Mesothelial cell of epicardium (in vitro differentiated cells): ENCODE measurements at regions not wholly inside any gene's neighbourhood (a gene's known extent, or its start where the extent isn't known, plus 50 kb on each side); places are given as distances from the start of the nearest gene placed in this dataset.

Source experiments
- DNase-seq, 2 experiments: peaks; one replicate each; pipeline ENCODE4 v3.0.0; 2021; ENCODE audit warnings: low spot score in 2 of 2; ENCODE audit not compliant: unreplicated experiment in 2 of 2
- H3K27ac Mint-ChIP-seq: 2 replicates; pipeline ENCODE4 v1.8.0; 2021; ENCODE audit warnings: mixed read lengths
- H3K27me3 Mint-ChIP-seq: 2 replicates; pipeline ENCODE4 v1.8.0; 2021; ENCODE audit warnings: low read depth, mixed read lengths
- H3K36me3 Mint-ChIP-seq: 2 replicates; pipeline ENCODE4 v1.8.0; 2021; ENCODE audit warnings: mixed read lengths
- H3K4me1 Mint-ChIP-seq: 2 replicates; pipeline ENCODE4 v1.8.0; 2021; ENCODE audit warnings: mixed read lengths
- H3K4me3 Mint-ChIP-seq: 2 replicates; pipeline ENCODE4 v1.8.0; 2021; ENCODE audit warnings: mild to moderate bottlenecking, moderate library complexity, mixed read lengths
- H3K9me3 Mint-ChIP-seq: 2 replicates; pipeline ENCODE4 v1.8.0; 2021; ENCODE audit warnings: mixed read lengths
- TF ChIP-seq, protein P1 (sequence below): fragments of 200-600 bp; sonication (generic); IDR thresholded peaks from one replicate; pipeline ENCODE4 v1.5.0; 2021; ENCODE audit warnings: antibody characterized with exemption; ENCODE audit not compliant: unreplicated experiment

DNA sequence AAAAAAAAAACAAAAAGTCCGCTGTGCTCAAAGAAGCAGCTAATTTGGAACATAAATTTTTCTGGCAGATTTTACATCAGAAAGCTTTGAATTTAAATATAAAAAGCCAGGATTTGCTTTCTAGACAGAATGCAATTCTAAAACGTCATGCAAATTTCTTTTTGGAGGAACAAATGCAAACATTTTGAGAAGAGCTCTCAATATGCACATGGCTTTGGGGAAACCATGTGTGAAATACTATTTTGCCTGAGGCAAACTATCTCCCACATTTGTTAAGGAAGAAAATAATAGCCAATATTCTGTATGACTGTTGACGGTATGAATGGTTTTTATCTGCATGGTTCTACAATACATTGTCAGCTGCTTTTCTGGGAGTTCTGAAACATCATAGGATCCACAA, 320.0 kb upstream of the PSMD7 start:
- DNase-seq: no peak
- Mint-ChIP-seq H3K27ac (no peak overlapping the region), H3K4me3 (no peak overlapping the region), H3K4me1 (peaks cover 6% of the 10 kb centered on the region), H3K36me3 (no peaks in the 10 kb centered on the region), H3K27me3 (peaks cover 10% of the 10 kb centered on the region), H3K9me3 (peaks cover 21% of the 10 kb centered on the region)
- TF ChIP-seq, protein P1, sequence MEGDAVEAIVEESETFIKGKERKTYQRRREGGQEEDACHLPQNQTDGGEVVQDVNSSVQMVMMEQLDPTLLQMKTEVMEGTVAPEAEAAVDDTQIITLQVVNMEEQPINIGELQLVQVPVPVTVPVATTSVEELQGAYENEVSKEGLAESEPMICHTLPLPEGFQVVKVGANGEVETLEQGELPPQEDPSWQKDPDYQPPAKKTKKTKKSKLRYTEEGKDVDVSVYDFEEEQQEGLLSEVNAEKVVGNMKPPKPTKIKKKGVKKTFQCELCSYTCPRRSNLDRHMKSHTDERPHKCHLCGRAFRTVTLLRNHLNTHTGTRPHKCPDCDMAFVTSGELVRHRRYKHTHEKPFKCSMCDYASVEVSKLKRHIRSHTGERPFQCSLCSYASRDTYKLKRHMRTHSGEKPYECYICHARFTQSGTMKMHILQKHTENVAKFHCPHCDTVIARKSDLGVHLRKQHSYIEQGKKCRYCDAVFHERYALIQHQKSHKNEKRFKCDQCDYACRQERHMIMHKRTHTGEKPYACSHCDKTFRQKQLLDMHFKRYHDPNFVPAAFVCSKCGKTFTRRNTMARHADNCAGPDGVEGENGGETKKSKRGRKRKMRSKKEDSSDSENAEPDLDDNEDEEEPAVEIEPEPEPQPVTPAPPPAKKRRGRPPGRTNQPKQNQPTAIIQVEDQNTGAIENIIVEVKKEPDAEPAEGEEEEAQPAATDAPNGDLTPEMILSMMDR: no peak

DNA sequence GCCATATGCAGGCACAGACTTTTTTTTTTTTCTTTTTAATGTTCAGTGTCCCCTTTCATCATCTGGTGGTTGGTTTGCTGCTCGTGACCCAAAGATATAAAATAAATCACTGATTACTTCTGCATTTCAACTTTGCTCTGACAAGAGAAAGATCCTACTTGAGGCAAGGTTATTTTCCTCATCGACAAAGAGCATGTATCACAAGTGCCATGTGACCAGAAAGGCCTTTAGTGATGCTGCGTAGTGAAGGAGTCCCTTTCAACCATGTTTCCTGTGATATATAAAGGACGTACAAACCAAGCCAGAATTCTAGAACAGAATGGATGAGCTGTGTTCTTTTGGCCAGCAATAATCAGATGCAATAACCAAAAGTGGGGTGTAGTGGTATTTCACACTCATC, 323.4 kb upstream of the PSMD7 start:
- peaks cover 14% of the 10 kb centered on the region for H3K4me1 Mint-ChIP-seq

DNA sequence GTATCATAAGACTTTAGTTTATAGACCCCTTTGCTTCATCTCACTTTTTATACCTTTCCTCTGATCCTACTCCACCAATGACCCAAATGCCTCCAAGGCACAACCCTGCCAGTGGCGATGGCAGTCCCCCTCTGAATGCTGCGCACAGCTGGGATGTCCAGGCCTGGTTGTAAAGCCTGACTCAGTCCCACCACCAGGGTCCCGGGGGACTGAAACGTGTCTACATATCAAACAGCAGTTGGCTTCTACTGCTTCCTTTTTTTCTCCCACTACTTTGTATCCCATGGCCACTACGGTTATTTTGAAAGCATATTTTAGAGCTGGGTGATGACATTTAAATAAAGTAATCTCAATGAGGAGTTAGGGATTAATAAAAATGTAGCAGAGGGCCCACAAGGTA, 329.8 kb upstream of the PSMD7 start:
- Mint-ChIP-seq H3K4me3 (no peak overlapping the region), H3K27me3 (peaks cover 5% of the 10 kb centered on the region), H3K36me3 (no peaks in the 10 kb centered on the region), H3K27ac (no peak overlapping the region), H3K9me3 (peaks cover 15% of the 10 kb centered on the region), H3K4me1 (peaks cover 9% of the 10 kb centered on the region)
- TF ChIP-seq, protein P1: no peak
- DNase-seq: no peak

More for the DNA sequence above, 323.4 kb upstream of the PSMD7 start:
- Mint-ChIP-seq H3K27me3 (peaks cover 13% of the 10 kb centered on the region), H3K4me3 (no peak overlapping the region), H3K27ac (no peak overlapping the region), H3K36me3 (no peaks in the 10 kb centered on the region), H3K9me3 (peaks cover 6% of the 10 kb centered on the region)
- DNase-seq: no peak
- TF ChIP-seq, protein P1: no peak

DNA sequence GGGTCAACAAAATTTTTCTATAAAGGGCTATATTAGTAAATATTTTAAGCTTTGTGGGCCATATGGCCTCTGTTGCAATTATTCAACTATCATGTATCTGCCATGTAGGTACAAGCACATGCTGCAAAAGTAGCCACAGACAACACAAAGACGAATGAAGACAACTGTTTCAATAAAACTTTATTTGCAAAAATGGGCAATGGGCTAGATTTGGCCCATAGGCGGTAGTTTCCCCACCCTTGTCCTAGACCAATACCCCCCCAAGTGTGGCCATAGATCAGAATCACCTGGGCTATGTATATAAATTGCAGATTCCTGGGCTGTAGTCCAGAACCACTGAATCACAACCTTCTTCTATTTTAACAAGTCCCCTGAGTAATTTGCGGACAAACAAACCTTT, 331.0 kb upstream of the PSMD7 start:
- Mint-ChIP-seq H3K27ac (no peak overlapping the region), H3K27me3 (peaks cover 3% of the 10 kb centered on the region), H3K9me3 (peaks cover 23% of the 10 kb centered on the region), H3K4me3 (no peak overlapping the region), H3K36me3 (no peaks in the 10 kb centered on the region), H3K4me1 (peaks cover 1% of the 10 kb centered on the region)
- TF ChIP-seq, protein P1: no peak
- no peak for DNase-seq

DNA sequence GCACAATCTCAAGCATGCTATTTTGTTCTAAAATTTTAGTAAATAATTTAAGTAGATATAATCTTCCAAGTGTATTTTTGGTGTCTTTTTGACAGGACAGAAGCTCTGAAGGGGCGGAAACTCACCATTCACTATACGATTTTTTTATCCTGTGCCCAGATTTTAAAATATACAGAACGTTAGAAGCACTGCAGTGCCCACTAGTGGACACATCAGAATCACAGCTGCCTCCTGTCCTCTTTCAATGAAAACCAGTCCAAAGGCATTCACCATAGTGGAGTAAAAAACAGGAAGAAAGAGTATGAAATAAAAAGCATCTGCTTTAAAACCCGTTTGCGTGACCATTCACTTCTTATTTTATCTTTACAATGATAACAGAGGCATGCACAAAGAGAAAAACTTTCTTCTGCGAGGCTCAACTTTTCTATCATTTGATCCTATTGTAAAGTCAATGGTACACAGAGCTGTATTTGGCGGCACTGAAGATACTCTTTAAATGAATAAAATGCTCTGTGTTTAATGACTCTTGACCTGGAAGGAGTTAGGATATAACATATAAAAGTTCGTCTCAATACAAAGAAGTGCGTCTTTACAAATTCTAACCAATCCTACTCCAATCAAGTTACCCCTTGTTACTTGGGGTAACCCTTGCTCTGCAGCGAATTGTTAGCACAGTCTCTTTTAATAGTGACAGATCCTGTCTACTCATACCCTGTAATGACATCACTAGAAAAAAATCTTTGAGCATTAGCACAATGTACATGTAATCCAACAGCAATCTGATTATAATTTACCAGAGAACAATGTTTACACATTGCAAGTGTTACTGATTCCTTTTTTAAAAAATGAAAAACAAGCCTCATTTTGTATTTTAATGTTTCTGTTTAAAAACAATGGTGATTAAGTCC, 339.8 kb upstream of the PSMD7 start:
- Mint-ChIP-seq H3K4me1 (peaks cover under 1% of the 10 kb centered on the region), H3K36me3 (no peaks in the 10 kb centered on the region), H3K27me3 (peaks cover 9% of the 10 kb centered on the region), H3K27ac (no peak overlapping the region), H3K9me3 (peaks cover 7% of the 10 kb centered on the region), H3K4me3 (no peak overlapping the region)
- DNase-seq: peak in 1 of 2 experiments; percentile 71
- TF ChIP-seq, protein P1: peak; percentile 79
